ENCODE measurements at regions not wholly inside any gene's neighbourhood (a gene's known extent, or its start where the extent isn't known, plus 50 kb on each side); places are given as distances from the start of the nearest gene placed in this dataset.

- DNase-seq (no peak), ATAC-seq (replicated peaks) (no peak)
- no peak overlapping the region for H3K27ac Mint-ChIP-seq
- no peak overlapping the region for H3K4me3 Mint-ChIP-seq
- no peaks in the 10 kb centered on the region for H3K27me3 Mint-ChIP-seq
- peaks cover 0 to 2% of the 10 kb centered on the region in 2 donors for H3K9me3 Mint-ChIP-seq
- H3K36me3 Mint-ChIP-seq = peaks cover 2 to 3% of the 10 kb centered on the region in 2 donors
- peaks cover 9 to 10% of the 10 kb centered on the region in 2 donors for H3K4me1 Mint-ChIP-seq
These were observed 197.9 kb upstream of the KLF6 start for GRCh38 chr10:3982746-3983442.

- Mint-ChIP-seq H3K4me1 (peaks cover 9 to 10% of the 10 kb centered on the region in 2 donors), H3K4me3 (no peak overlapping the region)
- no peak for DNase-seq
These were observed 196.3 kb upstream of the KLF6 start for GRCh38 chr10:3981300-3981699.

GRCh38 chr10:3980660-3981059 is 195.7 kb upstream of the KLF6 start:
- peaks cover 0 to 2% of the 10 kb centered on the region in 2 donors for H3K9me3 Mint-ChIP-seq
- H3K4me1 Mint-ChIP-seq = peaks cover 9 to 10% of the 10 kb centered on the region in 2 donors
- no peak overlapping the region for H3K27ac Mint-ChIP-seq
- ATAC-seq (replicated peaks) (peak in 1 of 2 donors; percentile 21), DNase-seq (no peak)
- H3K36me3 Mint-ChIP-seq = peaks cover 2 to 3% of the 10 kb centered on the region in 2 donors
- no peak overlapping the region for H3K4me3 Mint-ChIP-seq
- no peaks in the 10 kb centered on the region for H3K27me3 Mint-ChIP-seq

More at GRCh38 chr10:3981300-3981699, 196.3 kb upstream of the KLF6 start:
- Mint-ChIP-seq H3K27ac (no peak overlapping the region), H3K36me3 (peaks cover 2 to 3% of the 10 kb centered on the region in 2 donors), H3K9me3 (peaks cover 0 to 2% of the 10 kb centered on the region in 2 donors), H3K27me3 (no peaks in the 10 kb centered on the region)
- no peak for ATAC-seq (replicated peaks)

- no peak overlapping the region for H3K27ac Mint-ChIP-seq
- no peak for ATAC-seq (replicated peaks)
- H3K4me3 Mint-ChIP-seq = no peak overlapping the region
These were observed 195.1 kb upstream of the KLF6 start for GRCh38 chr10:3980144-3980543.

GRCh38 chr10:3978761-3979160 is 193.8 kb upstream of the KLF6 start:
- H3K9me3 Mint-ChIP-seq = peaks cover 0 to 7% of the 10 kb centered on the region in 2 donors
- H3K4me3 Mint-ChIP-seq = no peak overlapping the region
- no peaks in the 10 kb centered on the region for H3K27me3 Mint-ChIP-seq
- peaks cover 9 to 10% of the 10 kb centered on the region in 2 donors for H3K4me1 Mint-ChIP-seq
- ATAC-seq (replicated peaks) = no peak
- no peak for DNase-seq
- H3K27ac Mint-ChIP-seq = no peak overlapping the region
- peaks cover 3 to 5% of the 10 kb centered on the region in 2 donors for H3K36me3 Mint-ChIP-seq

More at GRCh38 chr10:3980144-3980543, 195.1 kb upstream of the KLF6 start:
- no peak for DNase-seq
- H3K36me3 Mint-ChIP-seq = peaks cover 2 to 3% of the 10 kb centered on the region in 2 donors
- H3K4me1 Mint-ChIP-seq = peaks cover 9 to 10% of the 10 kb centered on the region in 2 donors
- peaks cover 0 to 4% of the 10 kb centered on the region in 2 donors for H3K9me3 Mint-ChIP-seq
- H3K27me3 Mint-ChIP-seq = no peaks in the 10 kb centered on the region

- DNase-seq = no peak
These were observed 193.2 kb upstream of the KLF6 start for GRCh38 chr10:3978174-3978573.

GRCh38 chr10:3977761-3978160 is 192.8 kb upstream of the KLF6 start:
- DNase-seq = no peak

More at GRCh38 chr10:3978174-3978573, 193.2 kb upstream of the KLF6 start:
- no peak for ATAC-seq (replicated peaks)
- Mint-ChIP-seq H3K27ac (no peak overlapping the region), H3K9me3 (peaks cover 0 to 7% of the 10 kb centered on the region in 2 donors), H3K4me1 (peaks cover 9 to 10% of the 10 kb centered on the region in 2 donors), H3K36me3 (peaks cover under 1 to 5% of the 10 kb centered on the region in 2 donors), H3K4me3 (no peak overlapping the region), H3K27me3 (no peaks in the 10 kb centered on the region)

GRCh38 chr10:3976718-3977117 is 191.7 kb upstream of the KLF6 start:
- peaks cover 10 to 14% of the 10 kb centered on the region in 2 donors for H3K4me1 Mint-ChIP-seq
- DNase-seq = no peak
- H3K9me3 Mint-ChIP-seq = peaks cover 0 to 7% of the 10 kb centered on the region in 2 donors
- H3K27ac Mint-ChIP-seq = no peak overlapping the region
- no peak overlapping the region for H3K4me3 Mint-ChIP-seq
- H3K27me3 Mint-ChIP-seq = no peaks in the 10 kb centered on the region
- no peak for ATAC-seq (replicated peaks)
- peaks cover 0 to 3% of the 10 kb centered on the region in 2 donors for H3K36me3 Mint-ChIP-seq

More at GRCh38 chr10:3977761-3978160, 192.8 kb upstream of the KLF6 start:
- no peak for ATAC-seq (replicated peaks)
- H3K4me1 Mint-ChIP-seq = peaks cover 10 to 11% of the 10 kb centered on the region in 2 donors
- H3K27me3 Mint-ChIP-seq = no peaks in the 10 kb centered on the region
- H3K27ac Mint-ChIP-seq = no peak overlapping the region
- peaks cover 0 to 7% of the 10 kb centered on the region in 2 donors for H3K9me3 Mint-ChIP-seq
- peaks cover 0 to 4% of the 10 kb centered on the region in 2 donors for H3K36me3 Mint-ChIP-seq
- H3K4me3 Mint-ChIP-seq = no peak overlapping the region

GRCh38 chr10:3976171-3976570 is 191.2 kb upstream of the KLF6 start:
- ATAC-seq (replicated peaks) (no peak), DNase-seq (no peak)
- Mint-ChIP-seq H3K9me3 (peaks cover 0 to 7% of the 10 kb centered on the region in 2 donors), H3K27me3 (no peaks in the 10 kb centered on the region), H3K4me1 (peaks cover 8 to 14% of the 10 kb centered on the region in 2 donors), H3K27ac (no peak overlapping the region), H3K36me3 (peaks cover 0 to 3% of the 10 kb centered on the region in 2 donors), H3K4me3 (no peak overlapping the region)

- Mint-ChIP-seq H3K27me3 (no peaks in the 10 kb centered on the region), H3K36me3 (peaks cover 0 to 3% of the 10 kb centered on the region in 2 donors), H3K4me3 (no peak overlapping the region), H3K9me3 (peaks cover 0 to 7% of the 10 kb centered on the region in 2 donors), H3K4me1 (peaks cover 8 to 16% of the 10 kb centered on the region in 2 donors), H3K27ac (no peak overlapping the region)
- DNase-seq (no peak), ATAC-seq (replicated peaks) (no peak)
These were observed 190.0 kb upstream of the KLF6 start for GRCh38 chr10:3975016-3975415.

- Mint-ChIP-seq H3K4me1 (peaks cover 2 to 18% of the 10 kb centered on the region in 2 donors), H3K27ac (no peak overlapping the region), H3K9me3 (peaks cover 0 to 5% of the 10 kb centered on the region in 2 donors), H3K4me3 (no peak overlapping the region), H3K27me3 (no peaks in the 10 kb centered on the region), H3K36me3 (peaks cover 0 to 3% of the 10 kb centered on the region in 2 donors)
- no peak for ATAC-seq (replicated peaks)
- no peak for DNase-seq
These were observed 187.7 kb upstream of the KLF6 start for GRCh38 chr10:3972460-3973301.

GRCh38 chr10:3971713-3972112 is 186.7 kb upstream of the KLF6 start:
- DNase-seq (no peak), ATAC-seq (replicated peaks) (no peak)
- peaks cover 0 to 3% of the 10 kb centered on the region in 2 donors for H3K36me3 Mint-ChIP-seq
- no peak overlapping the region for H3K27ac Mint-ChIP-seq
- peaks cover 0 to 6% of the 10 kb centered on the region in 2 donors for H3K9me3 Mint-ChIP-seq
- H3K4me1 Mint-ChIP-seq = peaks cover 2 to 18% of the 10 kb centered on the region in 2 donors
- no peaks in the 10 kb centered on the region for H3K27me3 Mint-ChIP-seq
- H3K4me3 Mint-ChIP-seq = no peak overlapping the region

- peaks cover 2 to 18% of the 10 kb centered on the region in 2 donors for H3K4me1 Mint-ChIP-seq
- H3K4me3 Mint-ChIP-seq = no peak overlapping the region
- H3K27ac Mint-ChIP-seq = no peak overlapping the region
These were observed 185.1 kb upstream of the KLF6 start for GRCh38 chr10:3969876-3970666.

GRCh38 chr10:3968727-3969126 is 183.7 kb upstream of the KLF6 start:
- H3K27me3 Mint-ChIP-seq = no peaks in the 10 kb centered on the region
- peaks cover 2 to 23% of the 10 kb centered on the region in 2 donors for H3K4me1 Mint-ChIP-seq
- DNase-seq (no peak), ATAC-seq (replicated peaks) (no peak)
- H3K4me3 Mint-ChIP-seq = no peak overlapping the region
- peaks cover 0 to 1% of the 10 kb centered on the region in 2 donors for H3K9me3 Mint-ChIP-seq
- H3K36me3 Mint-ChIP-seq = no peaks in the 10 kb centered on the region
- H3K27ac Mint-ChIP-seq = no peak overlapping the region

More at GRCh38 chr10:3969876-3970666, 185.1 kb upstream of the KLF6 start:
- H3K36me3 Mint-ChIP-seq = peaks cover 0 to 3% of the 10 kb centered on the region in 2 donors
- peaks cover 0 to 4% of the 10 kb centered on the region in 2 donors for H3K9me3 Mint-ChIP-seq
- DNase-seq (no peak), ATAC-seq (replicated peaks) (no peak)
- no peaks in the 10 kb centered on the region for H3K27me3 Mint-ChIP-seq
